GM12878 (cell line): ENCODE measurements at regions not wholly inside any gene's neighbourhood (a gene's known extent, or its start where the extent isn't known, plus 50 kb on each side); places are given as distances from the start of the nearest gene placed in this dataset.
A peak's percentile ranks its signal among the peaks of the same experiment; 100 is the strongest.
"Not testable (repeated sequence)": the region's sequence is repeated elsewhere in the genome, so short reads cannot be mapped to it uniquely, and the experiment has no call there.

Source experiments
- ATAC-seq: fragments of 200-7000 bp; cut with Tn5 transposase; 3 replicates; pipeline ENCODE4 v1.9.1; 2020; ENCODE audit warnings: mild to moderate bottlenecking, moderate library complexity
- BruUV-seq: library from RNA; stranded (reverse); fragments of 400-500 nt; replicated peaks from 2 replicates; lab custom pipeline; 2021; lab: Mats Ljungman, UMichigan
- CTCF ChIA-PET: fragments of 300-600 bp; sonication (Branson Sonifier 250); formaldehyde crosslinking; extraction: SDS; loops from one replicate; lab custom pipeline; 2021; ENCODE audit warnings: inconsistent platforms; lab: Yijun Ruan, JAX
- POLR2A ChIA-PET: fragments of 350-600 bp; formaldehyde crosslinking; extraction: SDS; loops from one replicate; lab custom pipeline; 2021; ENCODE audit warnings: inconsistent platforms; lab: Charles Lee
- RAD21 ChIA-PET: fragments of 300-600 bp; sonication (Branson Sonifier 250); formaldehyde crosslinking; loops from one replicate; lab custom pipeline; 2023; ENCODE audit warnings: antibody characterized with exemption; ENCODE audit not compliant: unreplicated experiment; lab: Charles Lee
- SMC1A ChIA-PET: fragments of 300-600 bp; sonication (Branson Sonifier 250); formaldehyde crosslinking; loops from one replicate; lab custom pipeline; 2023; ENCODE audit not compliant: unreplicated experiment, uncharacterized antibody; lab: Charles Lee
- DNase-seq: peaks from one replicate; pipeline ENCODE4 v3.0.0-alpha.2; 2011; ENCODE audit warnings: low read depth, low spot score
- FAIRE-seq: peaks from 3 replicates; lab custom pipeline; 2011; peaks lifted over from hg19 to GRCh38; lab: Jason Lieb, UNC
- H2AFZ ChIP-seq: 2 replicates; pipeline ENCODE4 v1.6.0; 2011; ENCODE audit warnings: low read depth, low read length, control low read depth; ENCODE audit not compliant: control insufficient read depth
- H3K27ac ChIP-seq: 2 replicates; pipeline ENCODE4 v1.5.1; 2011; ENCODE audit warnings: control low read depth; ENCODE audit not compliant: control insufficient read depth, insufficient read depth
- H3K27me3 ChIP-seq, 2 experiments: replicated peaks in 1 of 2; 2 replicates each; pipeline versions ENCODE4 v1.6.0 to v1.6.1; 2011; ENCODE audit warnings: low read length in 1 of 2; ENCODE audit not compliant: control insufficient read depth in 2 of 2, insufficient read depth in 2 of 2
- H3K36me3 ChIP-seq, 2 experiments: 2 replicates each; pipeline ENCODE4 v1.5.1; 2011; ENCODE audit warnings: low read length in 1 of 2; ENCODE audit not compliant: control insufficient read depth in 2 of 2, insufficient read depth in 2 of 2
- H3K4me1 ChIP-seq: 2 replicates; pipeline ENCODE4 v1.6.1; 2011; ENCODE audit warnings: mild to moderate bottlenecking, low read length, moderate library complexity, mixed read lengths; ENCODE audit not compliant: control insufficient read depth, insufficient read depth
- H3K4me2 ChIP-seq: 2 replicates; pipeline ENCODE4 v1.6.0; 2011; ENCODE audit warnings: control low read depth; ENCODE audit not compliant: control insufficient read depth, insufficient read depth
- H3K4me3 ChIP-seq: fragments of 200-600 bp; sonication (generic); 2 replicates; pipeline ENCODE4 v1.5.1; 2016
- H3K79me2 ChIP-seq: 2 replicates; pipeline ENCODE4 v1.6.0; 2011; ENCODE audit warnings: low read length; ENCODE audit not compliant: control insufficient read depth, insufficient read depth
- H3K9ac ChIP-seq: 2 replicates; pipeline ENCODE4 v1.8.0; 2011; ENCODE audit warnings: low read length, control low read depth, mixed read lengths; ENCODE audit not compliant: control insufficient read depth, insufficient read depth
- H3K9me3 ChIP-seq: replicated peaks from 3 replicates; pipeline ENCODE4 v1.5.1; 2011; ENCODE audit warnings: mild to moderate bottlenecking, low read length; ENCODE audit not compliant: control insufficient read depth, insufficient read depth
- H4K20me1 ChIP-seq: 2 replicates; pipeline ENCODE4 v1.6.0; 2011; ENCODE audit not compliant: control insufficient read depth, insufficient read depth
- CHD4 ChIP-seq: fragments of 200-600 bp; sonication (generic); IDR thresholded peaks from 2 replicates; pipeline ENCODE4 v1.6.1; 2016; ENCODE audit warnings: mild to moderate bottlenecking
- DPF2 ChIP-seq: fragments of 450-650 bp; IDR thresholded peaks from 2 replicates; pipeline ENCODE4 v1.6.1; 2017; ENCODE audit warnings: mild to moderate bottlenecking
- ESRRA ChIP-seq: IDR thresholded peaks from 2 replicates; pipeline ENCODE4 v1.6.1; 2012; ENCODE audit warnings: mild to moderate bottlenecking, low read length, improper control_type of control experiment
- IKZF2 ChIP-seq, 2 experiments: fragments of 450-650 bp; IDR thresholded peaks; 2 replicates each; pipeline ENCODE4 v1.6.1; 2017; ENCODE audit warnings: mild to moderate bottlenecking in 2 of 2, moderate library complexity in 2 of 2
- IRF4 ChIP-seq: IDR thresholded peaks from 2 replicates; pipeline ENCODE4 v1.6.1; 2011; ENCODE audit warnings: low read depth, low read length
- MTA2 ChIP-seq: fragments of 450-650 bp; IDR thresholded peaks from 2 replicates; pipeline ENCODE4 v1.6.1; 2016; ENCODE audit warnings: low read depth, mild to moderate bottlenecking, moderate library complexity
- PAX5 ChIP-seq: IDR thresholded peaks from 2 replicates; pipeline ENCODE4 v1.6.1; 2011; ENCODE audit warnings: low read depth, low read length, borderline replicate concordance
- POLR2AphosphoS5 ChIP-seq: IDR thresholded peaks from 2 replicates; pipeline ENCODE4 v1.6.1; 2011; ENCODE audit warnings: mild to moderate bottlenecking, low read length, inconsistent platforms
- RBBP5 ChIP-seq: fragments of 200-600 bp; sonication (generic); conservative IDR thresholded peaks from 2 replicates; pipeline ENCODE4 v1.6.1; 2016
- SIN3A ChIP-seq: IDR thresholded peaks from 2 replicates; pipeline ENCODE4 v1.6.1; 2012; ENCODE audit warnings: low read depth, low read length, improper control_type of control experiment
- SPI1 ChIP-seq: IDR thresholded peaks from 2 replicates; pipeline ENCODE4 v1.6.1; 2011; ENCODE audit warnings: low read depth, mild to moderate bottlenecking, low read length, moderate library complexity, borderline replicate concordance; ENCODE audit not compliant: insufficient read depth
- YY1 ChIP-seq: IDR thresholded peaks from 2 replicates; pipeline ENCODE4 v1.6.1; 2011; ENCODE audit warnings: low read depth, mild to moderate bottlenecking, low read length
- ZNF274 ChIP-seq: IDR thresholded peaks from one replicate; pipeline ENCODE4 v1.8.0; 2011; ENCODE audit not compliant: insufficient read length, insufficient read depth
- WGBS: methylation state at CpG from one replicate; pipeline ENCODE4 v1.1.6; 2016; ENCODE audit warnings: low lambda C conversion rate; ENCODE audit not compliant: insufficient replicate concordance, insufficient coverage; ENCODE audit errors: missing lambda C conversion rate; 5-methylcytosine and 5-hydroxymethylcytosine counted together
- in situ Hi-C: fragments of 300-500 bp; cut with MboI; formaldehyde crosslinking; loops from 9 replicates; pipeline ENCODE4 v1.14.3; 2018; ENCODE audit warnings: mixed read lengths
- intact Hi-C: fragments of 100-400 bp; cut with micrococcal nuclease; formaldehyde crosslinking; loops from one replicate; pipeline ENCODE4 v1.14.2; 2022; ENCODE audit not compliant: unreplicated experiment
- TF ChIP-seq, protein P1 (sequence below): fragments of 450-650 bp; IDR thresholded peaks from 2 replicates; pipeline ENCODE4 v1.6.1; 2017; ENCODE audit warnings: mild to moderate bottlenecking

- H3K4me3 ChIP-seq, ATAC-seq, H3K9ac ChIP-seq, H3K4me2 ChIP-seq, BruUV-seq, H3K27ac ChIP-seq, H3K36me3 ChIP-seq, H2AFZ ChIP-seq, H3K79me2 ChIP-seq, H3K27me3 ChIP-seq, FAIRE-seq, H3K9me3 ChIP-seq, H4K20me1 ChIP-seq, H3K4me1 ChIP-seq, intact Hi-C loops, POLR2A ChIA-PET, in situ Hi-C loops, RAD21 ChIA-PET, DNase-seq: not testable (repeated sequence)
- ChIA-PET SMC1A (interaction anchor here (1.1 kb wide), 1 partner anchor 401 kb away, joined by 4 read pairs; no protein-coding TSS in a partner anchor), CTCF (interaction anchor here (0.7 kb wide), 1 partner anchor 9 kb away, joined by 3 read pairs; no protein-coding TSS in a partner anchor)
- 80% methylated on average over 34 of the region's 44 CpGs for WGBS
- TF ChIP-seq, protein P1, sequence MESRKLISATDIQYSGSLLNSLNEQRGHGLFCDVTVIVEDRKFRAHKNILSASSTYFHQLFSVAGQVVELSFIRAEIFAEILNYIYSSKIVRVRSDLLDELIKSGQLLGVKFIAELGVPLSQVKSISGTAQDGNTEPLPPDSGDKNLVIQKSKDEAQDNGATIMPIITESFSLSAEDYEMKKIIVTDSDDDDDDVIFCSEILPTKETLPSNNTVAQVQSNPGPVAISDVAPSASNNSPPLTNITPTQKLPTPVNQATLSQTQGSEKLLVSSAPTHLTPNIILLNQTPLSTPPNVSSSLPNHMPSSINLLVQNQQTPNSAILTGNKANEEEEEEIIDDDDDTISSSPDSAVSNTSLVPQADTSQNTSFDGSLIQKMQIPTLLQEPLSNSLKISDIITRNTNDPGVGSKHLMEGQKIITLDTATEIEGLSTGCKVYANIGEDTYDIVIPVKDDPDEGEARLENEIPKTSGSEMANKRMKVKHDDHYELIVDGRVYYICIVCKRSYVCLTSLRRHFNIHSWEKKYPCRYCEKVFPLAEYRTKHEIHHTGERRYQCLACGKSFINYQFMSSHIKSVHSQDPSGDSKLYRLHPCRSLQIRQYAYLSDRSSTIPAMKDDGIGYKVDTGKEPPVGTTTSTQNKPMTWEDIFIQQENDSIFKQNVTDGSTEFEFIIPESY = peak; percentile 45; the same call in 1 of the 2 replicates
Measured at GRCh38 chr4:161277150-161277787, 886.5 kb downstream of the FSTL5 start.

DNA sequence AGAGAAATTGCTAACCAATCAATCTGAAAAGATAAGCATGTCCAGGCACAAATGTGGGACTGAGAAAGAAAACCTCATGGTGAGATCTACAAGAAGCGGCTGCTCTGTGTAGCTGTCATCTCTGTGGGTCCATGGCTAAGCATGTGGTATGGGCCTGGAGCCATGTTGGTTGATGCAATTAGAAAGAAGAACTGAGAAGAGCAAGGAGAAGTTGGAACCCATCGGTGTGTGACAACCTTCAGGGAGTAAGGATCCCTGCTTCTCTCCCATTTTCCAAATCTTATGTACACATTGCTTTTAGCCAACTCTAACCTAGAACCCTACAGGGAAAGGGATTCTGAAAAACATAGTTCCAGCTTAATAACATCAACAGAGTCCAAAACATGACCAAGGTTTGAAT, 890.2 kb downstream of the FSTL5 start:
- RAD21 ChIA-PET = interaction anchor here (0.6 kb wide), 1 partner anchor 291 kb away, joined by 3 read pairs; no protein-coding TSS in a partner anchor
- in situ Hi-C loops = loop anchor here (25.0 kb wide), 1 partner anchor 689 kb away; no protein-coding TSS in a partner anchor
- no TSS peak for BruUV-seq
- no peak for TF ChIP-seq MTA2
- TF ChIP-seq DPF2 = 0 out of 2 replicates have a peak, but pooled peaks have one; percentile 32
- no peak for TF ChIP-seq POLR2AphosphoS5
- TF ChIP-seq RBBP5 = no peak
- TF ChIP-seq IKZF2 (IDR thresholded peaks at IDR 0.05) = peak in 1 of 2 experiments; percentile 51; a peak in 1 of 4 replicates
- peak; percentile 53; the same call in 1 of the 2 replicates for TF ChIP-seq IRF4
- no peak for TF ChIP-seq ESRRA
- peak; percentile 76 for TF ChIP-seq PAX5
- TF ChIP-seq SPI1 = peak; percentile 80
- TF ChIP-seq SIN3A = no peak
- peak; percentile 32; the same call in 1 of the 2 replicates for TF ChIP-seq YY1
- TF ChIP-seq ZNF274 = no peak
- TF ChIP-seq CHD4 = no peak
- FAIRE-seq = no peak
- Histone ChIP-seq H3K36me3 (no peaks in the 10 kb centered on the region), H3K9ac (no peak overlapping the region), H4K20me1 (no peaks in the 10 kb centered on the region), H3K9me3 (no peaks in the 10 kb centered on the region), H3K79me2 (no peaks in the 10 kb centered on the region), H3K4me3 (no peak overlapping the region), H3K4me1 (no peaks in the 10 kb centered on the region), H2AFZ (no peak overlapping the region), H3K27ac (no peak overlapping the region), H3K27me3 (no peaks in the 10 kb centered on the region), H3K4me2 (no peak overlapping the region)
- intact Hi-C loops = no loop called here
- peak; percentile 90 for ATAC-seq
- SMC1A ChIA-PET = interaction anchor here (0.8 to 1.2 kb wide), 3 partner anchors 12 to 20 kb away, joined by 3 to 4 read pairs (median 3); no protein-coding TSS in a partner anchor
- 32% methylated on average over 2 of the region's 2 CpGs for WGBS
- POLR2A ChIA-PET = no interaction called here
- CTCF ChIA-PET = interaction anchor here (0.9 to 1.7 kb wide), 2 partner anchors 15 to 20 kb away, joined by 3 to 8 read pairs; no protein-coding TSS in a partner anchor
- DNase-seq = no peak
